Stimulated activated memory B cell treated with anti-CD40 and anti-IgM and Interleukin-4, amounts not matched to agents 10 μg/mL and 1 μg/mL and 100 μg/mL, for 72 hours (primary cell): ENCODE measurements at regions not wholly inside any gene's neighbourhood (a gene's known extent, or its start where the extent isn't known, plus 50 kb on each side); places are given as distances from the start of the nearest gene placed in this dataset.
A peak's percentile ranks its signal among the peaks of the same experiment; 100 is the strongest.
"Not testable (repeated sequence)": the region's sequence is repeated elsewhere in the genome, so short reads cannot be mapped to it uniquely, and the experiment has no call there.

ENCODE experiments used
- ATAC-seq: fragments of 150-1000 bp; cut with Tn5 transposase; 2 replicates; pipeline ENCODE4 v1.10.0; 2021
- H3K27ac Mint-ChIP-seq: one replicate; pipeline ENCODE4 v1.8.0; 2022; ENCODE audit warnings: mild to moderate bottlenecking, mixed read lengths
- H3K27me3 Mint-ChIP-seq: one replicate; pipeline ENCODE4 v1.8.0; 2022; ENCODE audit warnings: mixed read lengths
- H3K36me3 Mint-ChIP-seq: one replicate; pipeline ENCODE4 v1.8.0; 2022; ENCODE audit warnings: mixed read lengths
- H3K4me1 Mint-ChIP-seq: one replicate; pipeline ENCODE4 v1.8.0; 2022; ENCODE audit warnings: mixed read lengths
- H3K4me3 Mint-ChIP-seq: one replicate; pipeline ENCODE4 v1.8.0; 2022; ENCODE audit warnings: mild to moderate bottlenecking, moderate library complexity, mixed read lengths
- H3K9me3 Mint-ChIP-seq: one replicate; pipeline ENCODE4 v1.8.0; 2022; ENCODE audit warnings: mixed read lengths

DNA sequence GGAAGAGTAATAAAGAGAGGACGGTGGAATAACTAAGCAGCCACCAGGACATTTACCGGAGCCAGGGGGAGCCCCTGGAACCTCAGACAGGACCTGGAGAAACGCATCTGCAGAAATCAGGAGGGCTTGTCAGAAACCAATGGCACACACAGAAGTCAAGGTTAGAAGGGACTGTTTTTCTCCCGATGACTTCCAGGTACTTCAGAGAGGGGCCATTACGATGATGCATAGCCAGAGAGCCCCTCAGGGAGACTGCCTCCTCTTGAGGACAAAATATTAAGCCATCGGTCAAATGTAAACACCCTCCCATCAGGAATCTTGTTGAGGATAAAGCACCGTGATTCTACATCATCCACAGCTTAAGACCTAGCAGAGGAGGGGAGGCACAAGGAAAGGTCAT, 333.6 kb upstream of the CDH5 start:
- no peak overlapping the region for H3K27ac Mint-ChIP-seq
- no peaks in the 10 kb centered on the region for H3K36me3 Mint-ChIP-seq
- H3K27me3 Mint-ChIP-seq, result no peaks in the 10 kb centered on the region
- H3K4me3 Mint-ChIP-seq, result no peak overlapping the region
- no peak for ATAC-seq
- no peaks in the 10 kb centered on the region for H3K4me1 Mint-ChIP-seq
- H3K9me3 Mint-ChIP-seq, result no peaks in the 10 kb centered on the region

DNA sequence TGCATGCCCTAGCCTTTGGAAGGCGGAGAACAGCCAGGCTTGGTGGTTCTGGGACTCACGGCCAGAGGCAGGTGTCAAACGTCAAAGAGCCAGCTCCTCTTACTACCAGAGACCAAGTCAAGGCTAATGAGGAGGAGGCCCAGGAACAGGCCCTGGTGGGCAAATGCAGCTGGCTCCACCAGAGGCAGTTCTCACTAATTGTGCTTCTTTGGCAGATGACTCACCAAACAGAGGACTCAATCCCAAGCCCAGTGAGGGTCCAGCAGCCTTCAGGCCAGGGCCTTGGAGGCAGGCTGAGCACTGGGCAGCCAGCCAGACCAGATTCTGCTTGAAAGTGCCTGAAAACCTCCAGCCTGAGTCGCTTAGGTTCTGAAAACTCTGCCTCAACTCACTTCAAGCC, 336.5 kb upstream of the CDH5 start:
- H3K36me3 Mint-ChIP-seq, result no peaks in the 10 kb centered on the region
- no peak for ATAC-seq
- H3K9me3 Mint-ChIP-seq, result peaks cover 3% of the 10 kb centered on the region
- H3K4me3 Mint-ChIP-seq, result no peak overlapping the region
- no peaks in the 10 kb centered on the region for H3K27me3 Mint-ChIP-seq
- no peaks in the 10 kb centered on the region for H3K4me1 Mint-ChIP-seq
- H3K27ac Mint-ChIP-seq, result no peak overlapping the region

GRCh38 chr16:66028510-66029216, 337.8 kb upstream of the CDH5 start:
- Mint-ChIP-seq H3K4me3 (no peak overlapping the region), H3K27ac (no peak overlapping the region), H3K36me3 (no peaks in the 10 kb centered on the region), H3K4me1 (no peaks in the 10 kb centered on the region), H3K9me3 (peaks cover 14% of the 10 kb centered on the region), H3K27me3 (no peaks in the 10 kb centered on the region)
- ATAC-seq, result no peak

DNA sequence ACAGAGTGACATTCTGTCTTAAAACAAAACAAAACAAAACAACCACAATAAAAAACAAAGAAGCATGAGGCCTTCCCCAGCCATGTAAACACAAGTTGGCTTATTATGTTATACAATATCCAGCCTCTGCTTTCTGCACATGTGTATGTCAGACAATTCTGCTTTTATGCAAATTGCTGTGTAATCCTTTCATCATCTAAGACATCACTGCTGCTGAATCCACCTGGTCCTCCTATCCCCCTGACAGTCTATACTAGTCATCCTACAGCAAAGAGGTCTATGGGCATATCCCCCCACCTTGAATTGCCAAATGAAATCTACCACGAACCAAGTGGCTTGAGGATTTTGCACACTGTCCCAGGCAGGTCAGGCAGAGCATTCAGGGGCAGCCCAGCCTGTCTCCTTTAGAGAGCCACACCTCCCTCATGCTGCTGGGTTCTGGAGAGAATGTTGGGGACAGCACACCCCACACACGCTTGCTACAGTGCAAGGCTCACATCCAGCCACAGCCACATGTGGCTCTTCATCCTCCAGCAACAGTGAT, 339.6 kb upstream of the CDH5 start:
- Mint-ChIP-seq H3K27ac (no peak overlapping the region), H3K4me3 (no peak overlapping the region), H3K36me3 (no peaks in the 10 kb centered on the region), H3K27me3 (no peaks in the 10 kb centered on the region), H3K4me1 (no peaks in the 10 kb centered on the region), H3K9me3 (peaks cover 19% of the 10 kb centered on the region)
- ATAC-seq, result peak; percentile 39

GRCh38 chr16:66026211-66026610, 340.3 kb upstream of the CDH5 start:
- H3K36me3 Mint-ChIP-seq, result no peaks in the 10 kb centered on the region
- H3K4me1 Mint-ChIP-seq, result no peaks in the 10 kb centered on the region
- no peak overlapping the region for H3K27ac Mint-ChIP-seq
- H3K27me3 Mint-ChIP-seq, result no peaks in the 10 kb centered on the region
- no peak for ATAC-seq
- H3K4me3 Mint-ChIP-seq, result no peak overlapping the region
- H3K9me3 Mint-ChIP-seq, result peaks cover 20% of the 10 kb centered on the region

- no peak for ATAC-seq
- Mint-ChIP-seq H3K36me3 (no peaks in the 10 kb centered on the region), H3K4me1 (no peaks in the 10 kb centered on the region), H3K4me3 (no peak overlapping the region), H3K9me3 (peaks cover 20% of the 10 kb centered on the region), H3K27ac (no peak overlapping the region), H3K27me3 (no peaks in the 10 kb centered on the region)
Observed at GRCh38 chr16:66025751-66026150, 340.7 kb upstream of the CDH5 start.

- H3K36me3 Mint-ChIP-seq, ATAC-seq: not testable (repeated sequence)
- peaks cover 20% of the 10 kb centered on the region for H3K9me3 Mint-ChIP-seq
Observed at GRCh38 chr16:66024567-66024966, 341.9 kb upstream of the CDH5 start.

GRCh38 chr16:66023481-66023880, 343.0 kb upstream of the CDH5 start:
- no peak for ATAC-seq
- Mint-ChIP-seq H3K36me3 (no peaks in the 10 kb centered on the region), H3K9me3 (peaks cover 20% of the 10 kb centered on the region), H3K27me3 (no peaks in the 10 kb centered on the region), H3K4me1 (no peaks in the 10 kb centered on the region), H3K27ac (no peak overlapping the region), H3K4me3 (no peak overlapping the region)

More at GRCh38 chr16:66024567-66024966, 341.9 kb upstream of the CDH5 start:
- not testable (repeated sequence) for H3K4me1 Mint-ChIP-seq, H3K4me3 Mint-ChIP-seq, H3K27me3 Mint-ChIP-seq, H3K27ac Mint-ChIP-seq

DNA sequence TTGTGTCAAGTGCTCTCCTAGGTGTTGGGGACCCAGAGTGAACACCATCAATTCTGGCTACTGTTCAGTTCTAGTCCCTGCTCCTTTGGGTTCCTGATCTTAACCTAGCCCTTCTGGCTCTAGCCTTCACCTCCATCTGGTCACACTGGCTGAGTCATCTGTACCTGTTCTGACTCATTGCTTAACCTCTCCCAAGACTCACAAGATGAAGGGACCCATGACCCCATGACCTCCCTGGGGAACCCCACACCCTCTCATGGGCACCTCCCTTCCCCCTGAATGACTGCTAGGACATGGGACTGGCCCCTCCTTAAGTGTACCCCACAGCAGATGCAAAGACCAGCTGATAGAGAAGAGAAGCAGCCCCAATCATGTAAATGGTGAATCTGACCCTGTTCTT, 345.8 kb upstream of the CDH5 start:
- H3K36me3 Mint-ChIP-seq, result no peaks in the 10 kb centered on the region
- no peak for ATAC-seq
- peaks cover 17% of the 10 kb centered on the region for H3K9me3 Mint-ChIP-seq
- H3K27me3 Mint-ChIP-seq, result no peaks in the 10 kb centered on the region
- no peaks in the 10 kb centered on the region for H3K4me1 Mint-ChIP-seq
- no peak overlapping the region for H3K4me3 Mint-ChIP-seq
- H3K27ac Mint-ChIP-seq, result no peak overlapping the region

DNA sequence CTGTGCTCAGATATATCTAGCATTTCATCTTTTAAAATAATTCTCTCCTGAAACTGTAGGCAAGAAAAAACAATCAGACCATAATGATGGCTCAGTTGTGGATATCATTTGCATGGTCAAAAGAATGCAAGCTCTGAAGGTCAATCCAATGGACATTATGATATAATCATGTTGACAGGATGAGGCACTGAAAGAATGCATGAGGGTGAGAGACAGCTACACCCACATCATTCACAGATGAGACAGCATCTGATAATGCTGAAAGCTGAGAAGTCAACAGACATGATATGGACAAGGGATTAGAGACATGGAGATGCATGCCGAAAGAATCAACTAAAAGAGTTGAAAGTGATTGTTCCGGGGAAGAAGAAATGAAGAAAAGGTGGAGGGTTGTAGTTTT, 346.4 kb upstream of the CDH5 start:
- Mint-ChIP-seq H3K9me3 (peaks cover 17% of the 10 kb centered on the region), H3K4me3 (no peak overlapping the region), H3K4me1 (no peaks in the 10 kb centered on the region), H3K27ac (no peak overlapping the region), H3K36me3 (no peaks in the 10 kb centered on the region), H3K27me3 (no peaks in the 10 kb centered on the region)
- ATAC-seq, result no peak

DNA sequence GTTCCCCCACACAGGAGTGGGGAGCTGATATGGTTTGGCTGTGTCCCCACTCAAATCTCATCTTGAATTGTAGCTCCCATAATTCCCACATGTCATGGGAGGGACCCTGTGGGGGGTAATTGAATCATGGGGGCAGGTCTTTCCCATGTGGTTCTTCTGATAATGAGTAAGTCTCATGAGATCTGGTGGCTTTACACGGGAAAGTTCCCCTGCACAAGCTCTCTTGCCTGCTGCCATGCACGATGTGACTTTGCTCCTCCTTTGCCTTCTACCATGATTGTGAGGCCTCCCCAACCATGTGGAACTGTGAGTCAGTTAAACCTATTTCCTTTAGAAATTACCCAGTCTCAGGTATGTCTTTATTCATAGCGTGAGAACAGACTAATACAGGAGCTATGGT, 347.0 kb upstream of the CDH5 start:
- H3K27ac Mint-ChIP-seq, ATAC-seq, H3K4me1 Mint-ChIP-seq, H3K36me3 Mint-ChIP-seq, H3K27me3 Mint-ChIP-seq, H3K4me3 Mint-ChIP-seq: not testable (repeated sequence)
- peaks cover 11% of the 10 kb centered on the region for H3K9me3 Mint-ChIP-seq

DNA sequence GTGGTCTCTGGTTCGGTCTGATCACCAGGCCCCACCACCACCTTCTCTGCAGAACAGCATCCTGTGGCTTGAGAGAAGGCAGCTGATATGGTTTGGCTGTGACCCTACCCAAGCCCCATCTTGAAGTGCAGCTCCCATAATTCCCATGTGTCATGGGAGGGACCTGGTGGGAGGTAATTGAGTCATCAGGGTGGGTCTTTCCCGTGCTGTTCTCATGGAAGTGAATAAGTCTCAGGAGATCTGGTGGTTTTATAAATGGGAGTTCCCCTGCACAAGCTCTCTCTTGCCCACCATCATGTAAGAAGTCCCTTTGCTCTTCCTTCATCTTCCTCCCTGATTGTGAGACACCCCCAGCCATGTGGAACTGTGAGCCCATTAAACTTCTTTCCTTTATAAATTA, 352.3 kb upstream of the CDH5 start:
- Mint-ChIP-seq H3K9me3 (no peaks in the 10 kb centered on the region), H3K27me3 (no peaks in the 10 kb centered on the region), H3K4me3 (no peak overlapping the region), H3K27ac (no peak overlapping the region), H3K4me1 (no peaks in the 10 kb centered on the region), H3K36me3 (no peaks in the 10 kb centered on the region)
- no peak for ATAC-seq

DNA sequence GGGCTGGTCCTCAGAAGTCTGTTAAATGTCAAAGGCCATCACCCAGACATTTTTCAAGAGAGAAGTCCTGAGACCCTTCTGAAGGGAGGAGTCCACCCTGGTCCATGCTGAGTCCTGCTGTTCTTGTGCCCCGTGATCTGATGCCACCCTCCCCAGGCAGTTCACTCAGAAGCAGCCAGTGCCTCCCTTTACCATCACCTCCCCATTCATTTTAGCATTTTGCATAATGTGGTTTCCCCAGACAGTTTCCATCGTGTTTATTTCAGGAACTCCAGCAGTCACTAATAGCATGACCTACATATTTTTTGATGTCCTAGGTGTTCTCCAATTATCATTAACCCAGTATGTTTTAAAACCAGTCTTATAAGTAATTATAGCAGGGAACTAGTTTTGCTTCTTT, 353.0 kb upstream of the CDH5 start:
- Mint-ChIP-seq H3K36me3 (no peaks in the 10 kb centered on the region), H3K4me1 (no peaks in the 10 kb centered on the region), H3K27me3 (no peaks in the 10 kb centered on the region), H3K4me3 (no peak overlapping the region), H3K9me3 (no peaks in the 10 kb centered on the region), H3K27ac (no peak overlapping the region)
- no peak for ATAC-seq

GRCh38 chr16:66008136-66008535, 358.4 kb upstream of the CDH5 start:
- Mint-ChIP-seq H3K27me3 (no peaks in the 10 kb centered on the region), H3K4me1 (no peaks in the 10 kb centered on the region), H3K4me3 (no peak overlapping the region), H3K9me3 (no peaks in the 10 kb centered on the region), H3K36me3 (no peaks in the 10 kb centered on the region), H3K27ac (no peak overlapping the region)
- ATAC-seq, result no peak

DNA sequence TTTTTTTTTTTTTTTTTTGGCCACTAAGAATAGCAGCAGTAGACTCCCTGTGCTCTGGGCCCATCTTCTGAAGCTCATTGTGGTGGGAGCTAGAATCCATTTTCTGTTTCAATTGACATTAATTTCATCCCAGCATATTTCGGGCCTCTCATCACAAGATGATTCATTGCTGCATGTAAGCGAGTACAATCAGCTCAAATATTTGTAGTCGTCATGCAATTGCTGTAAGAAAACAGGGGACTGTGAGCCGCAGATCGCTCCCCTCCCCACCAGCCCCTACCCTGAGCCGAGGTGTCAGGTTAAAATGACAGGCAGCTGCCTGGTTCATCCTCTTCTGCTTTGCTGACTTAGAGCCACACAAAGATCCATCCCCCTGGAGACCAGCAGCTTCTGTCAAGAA, 358.8 kb upstream of the CDH5 start:
- Mint-ChIP-seq H3K9me3 (no peaks in the 10 kb centered on the region), H3K4me1 (no peaks in the 10 kb centered on the region), H3K27ac (no peak overlapping the region), H3K4me3 (no peak overlapping the region), H3K36me3 (no peaks in the 10 kb centered on the region), H3K27me3 (no peaks in the 10 kb centered on the region)
- ATAC-seq, result no peak

DNA sequence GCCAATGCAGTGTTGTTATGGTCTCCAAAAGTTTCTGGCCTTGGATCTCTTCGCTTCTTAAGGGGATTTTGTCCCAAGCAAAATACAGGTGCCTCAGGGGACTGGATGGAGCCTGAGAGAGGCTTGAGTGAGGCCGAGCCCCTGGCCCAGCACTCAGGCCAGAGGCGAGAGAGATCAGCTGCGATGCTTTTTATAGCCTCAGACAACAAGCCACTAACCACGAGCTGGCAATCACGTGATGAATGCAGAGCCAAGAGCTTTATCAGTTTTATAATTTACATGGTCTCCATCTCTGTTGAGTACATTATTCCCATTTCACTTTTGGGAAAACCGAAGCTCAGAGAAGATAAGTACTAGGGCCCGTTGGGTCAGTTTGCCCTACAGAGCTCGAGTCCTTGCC, 360.0 kb upstream of the CDH5 start:
- H3K4me3 Mint-ChIP-seq, result no peak overlapping the region
- ATAC-seq, result no peak
- H3K27me3 Mint-ChIP-seq, result no peaks in the 10 kb centered on the region
- no peaks in the 10 kb centered on the region for H3K4me1 Mint-ChIP-seq
- H3K27ac Mint-ChIP-seq, result no peak overlapping the region
- no peaks in the 10 kb centered on the region for H3K9me3 Mint-ChIP-seq
- H3K36me3 Mint-ChIP-seq, result no peaks in the 10 kb centered on the region
